Sigmoid colon (tissue), 4 donors: ENCODE measurements at regions not wholly inside any gene's neighbourhood (a gene's known extent, or its start where the extent isn't known, plus 50 kb on each side); places are given as distances from the start of the nearest gene placed in this dataset.

ENCODE experiments used
- EP300 ChIP-seq, 4 donors: sonication (generic); formaldehyde crosslinking; IDR thresholded peaks; one replicate each; pipeline ENCODE4 v1.6.1; 2017; ENCODE audit warnings: antibody characterized with exemption in 4 of 4
- TF ChIP-seq, protein P1 (sequence below), 4 experiments: fragments of 450-650 bp in 3 of 4; fragments of 200-600 bp in 1 of 4; IDR thresholded peaks; one replicate each; pipeline ENCODE4 v1.5.1; 2016 to 2019; ENCODE audit warnings: antibody characterized with exemption in 4 of 4, mild to moderate bottlenecking in 3 of 4, moderate library complexity in 2 of 4

DNA sequence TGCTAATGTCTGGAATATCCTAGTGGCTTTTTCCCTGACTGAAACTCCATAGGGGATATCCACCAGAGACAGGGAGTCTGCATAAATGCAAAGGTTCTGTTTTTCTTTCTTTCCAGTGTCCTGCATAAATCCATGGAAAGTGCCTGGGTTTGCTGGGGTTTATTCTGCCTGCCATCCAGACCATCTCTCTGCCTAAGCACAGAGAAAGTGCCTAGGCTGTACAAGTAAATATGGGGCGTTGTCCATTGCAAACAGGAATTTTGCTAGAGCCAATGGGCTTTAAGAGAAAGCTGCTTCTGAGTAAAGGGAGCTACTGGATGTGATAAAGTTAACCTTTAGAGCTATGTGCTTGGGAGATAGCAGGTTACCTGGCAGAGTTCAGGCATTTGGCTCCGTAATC, 407.5 kb downstream of the AGTPBP1 start:
- no peak for TF ChIP-seq EP300 (IDR thresholded peaks at IDR 0.05)
- TF ChIP-seq, protein P1, sequence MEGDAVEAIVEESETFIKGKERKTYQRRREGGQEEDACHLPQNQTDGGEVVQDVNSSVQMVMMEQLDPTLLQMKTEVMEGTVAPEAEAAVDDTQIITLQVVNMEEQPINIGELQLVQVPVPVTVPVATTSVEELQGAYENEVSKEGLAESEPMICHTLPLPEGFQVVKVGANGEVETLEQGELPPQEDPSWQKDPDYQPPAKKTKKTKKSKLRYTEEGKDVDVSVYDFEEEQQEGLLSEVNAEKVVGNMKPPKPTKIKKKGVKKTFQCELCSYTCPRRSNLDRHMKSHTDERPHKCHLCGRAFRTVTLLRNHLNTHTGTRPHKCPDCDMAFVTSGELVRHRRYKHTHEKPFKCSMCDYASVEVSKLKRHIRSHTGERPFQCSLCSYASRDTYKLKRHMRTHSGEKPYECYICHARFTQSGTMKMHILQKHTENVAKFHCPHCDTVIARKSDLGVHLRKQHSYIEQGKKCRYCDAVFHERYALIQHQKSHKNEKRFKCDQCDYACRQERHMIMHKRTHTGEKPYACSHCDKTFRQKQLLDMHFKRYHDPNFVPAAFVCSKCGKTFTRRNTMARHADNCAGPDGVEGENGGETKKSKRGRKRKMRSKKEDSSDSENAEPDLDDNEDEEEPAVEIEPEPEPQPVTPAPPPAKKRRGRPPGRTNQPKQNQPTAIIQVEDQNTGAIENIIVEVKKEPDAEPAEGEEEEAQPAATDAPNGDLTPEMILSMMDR (IDR thresholded peaks at IDR 0.05): no peak
